GM23338 (cell line): ENCODE measurements at regions not wholly inside any gene's neighbourhood (a gene's known extent, or its start where the extent isn't known, plus 50 kb on each side); places are given as distances from the start of the nearest gene placed in this dataset.

Source experiments
- ATAC-seq: fragments of 200-7000 bp; cut with Tn5 transposase; 3 replicates; pipeline ENCODE4 v1.9.1; 2020
- DNase-seq: peaks from one replicate; pipeline ENCODE4 v3.0.0-alpha.2; 2015; ENCODE audit warnings: low spot score
- H2AFZ ChIP-seq: fragments of 200-600 bp; sonication (generic); 2 replicates; pipeline ENCODE4 v1.8.0; 2016; ENCODE audit warnings: antibody characterized with exemption, mild to moderate bottlenecking, moderate library complexity
- H3F3A ChIP-seq: fragments of 200-600 bp; sonication (generic); replicated peaks from 2 replicates; pipeline ENCODE4 v1.8.0; 2017; ENCODE audit warnings: antibody characterized with exemption, mixed run types, low read depth
- H3K27ac ChIP-seq: fragments of 200-600 bp; sonication (generic); 2 replicates; pipeline ENCODE4 v1.6.1; 2016; ENCODE audit warnings: low read depth
- H3K27me3 ChIP-seq: fragments of 200-600 bp; sonication (generic); 2 replicates; pipeline ENCODE4 v1.8.0; 2016; ENCODE audit warnings: mild to moderate bottlenecking, mixed run types, moderate library complexity; ENCODE audit not compliant: insufficient read depth
- H3K36me3 ChIP-seq: fragments of 200-600 bp; sonication (generic); 2 replicates; pipeline ENCODE4 v1.8.0; 2016; ENCODE audit warnings: mild to moderate bottlenecking; ENCODE audit not compliant: insufficient read depth
- H3K4me1 ChIP-seq: fragments of 200-600 bp; sonication (generic); 2 replicates; pipeline ENCODE4 v1.8.0; 2016; ENCODE audit warnings: mild to moderate bottlenecking, moderate library complexity; ENCODE audit not compliant: insufficient read depth
- H3K4me2 ChIP-seq: fragments of 200-600 bp; sonication (generic); 2 replicates; pipeline ENCODE4 v1.7.1; 2017; ENCODE audit warnings: mixed run types
- H3K4me3 ChIP-seq: fragments of 200-600 bp; sonication (generic); 2 replicates; pipeline ENCODE4 v1.6.1; 2016; ENCODE audit warnings: mixed run types
- H3K79me2 ChIP-seq: fragments of 200-600 bp; sonication (generic); replicated peaks from 2 replicates; pipeline ENCODE4 v1.8.0; 2017; ENCODE audit warnings: mild to moderate bottlenecking; ENCODE audit not compliant: insufficient read depth
- H3K9me2 ChIP-seq: fragments of 200-600 bp; sonication (generic); 2 replicates; pipeline ENCODE4 v1.8.0; 2017; ENCODE audit not compliant: insufficient read depth
- H4K20me1 ChIP-seq: fragments of 200-600 bp; sonication (generic); replicated peaks from 2 replicates; pipeline ENCODE4 v1.8.0; 2017; ENCODE audit warnings: mild to moderate bottlenecking; ENCODE audit not compliant: insufficient read depth
- H3K27ac Mint-ChIP-seq: 2 replicates; pipeline ENCODE4 v1.8.0; 2020; ENCODE audit warnings: inconsistent platforms, mild to moderate bottlenecking, moderate library complexity, mixed read lengths
- H3K27me3 Mint-ChIP-seq: 3 replicates; pipeline ENCODE4 v1.8.0; 2022; ENCODE audit warnings: low read depth, mild to moderate bottlenecking, moderate library complexity, mixed read lengths, inconsistent platforms; ENCODE audit not compliant: insufficient read depth, poor library complexity
- H3K36me3 Mint-ChIP-seq: 3 replicates; pipeline ENCODE4 v1.8.0; 2021; ENCODE audit warnings: low read depth, mild to moderate bottlenecking, inconsistent platforms, moderate library complexity, mixed read lengths
- H3K4me1 Mint-ChIP-seq: 3 replicates; pipeline ENCODE4 v1.8.0; 2020; ENCODE audit warnings: mild to moderate bottlenecking, inconsistent platforms, mixed read lengths
- H3K4me3 Mint-ChIP-seq: 3 replicates; pipeline ENCODE4 v1.8.0; 2021; ENCODE audit warnings: moderate library complexity, mild to moderate bottlenecking, inconsistent platforms, mixed read lengths
- H3K9me3 Mint-ChIP-seq: 3 replicates; pipeline ENCODE4 v1.8.0; 2020; ENCODE audit warnings: moderate library complexity, mild to moderate bottlenecking, inconsistent platforms, mixed read lengths
- ETS1 ChIP-seq: IDR thresholded peaks from 2 replicates; pipeline ENCODE4 v1.6.1; 2016; ENCODE audit warnings: antibody characterized with exemption
- EZH2 ChIP-seq: fragments of 200-600 bp; sonication (generic); IDR thresholded peaks from one replicate; pipeline ENCODE4 v1.8.0; 2017; ENCODE audit warnings: antibody characterized with exemption, mild to moderate bottlenecking, low read depth; ENCODE audit not compliant: unreplicated experiment
- NANOG ChIP-seq: IDR thresholded peaks from 2 replicates; pipeline ENCODE4 v1.6.1; 2016; ENCODE audit warnings: antibody characterized with exemption, borderline replicate concordance
- POLR2AphosphoS5 ChIP-seq: IDR thresholded peaks from 2 replicates; pipeline ENCODE4 v1.6.1; 2016; ENCODE audit warnings: antibody characterized with exemption, low read depth
- REST ChIP-seq: IDR thresholded peaks from one replicate; pipeline ENCODE4 v1.6.1; 2018; ENCODE audit warnings: antibody characterized with exemption; ENCODE audit not compliant: unreplicated experiment
- STAT1 ChIP-seq: IDR thresholded peaks from one replicate; pipeline ENCODE4 v1.6.1; 2016; ENCODE audit warnings: antibody characterized with exemption; ENCODE audit not compliant: unreplicated experiment
- ZNF114 ChIP-seq: fragments of 250-450 bp; sonication (Bioruptor Pico); IDR thresholded peaks from 2 replicates; pipeline ENCODE4 v1.5.0; 2020; ENCODE audit warnings: mild to moderate bottlenecking, moderate library complexity
- ZNF462 ChIP-seq: fragments of 250-450 bp; sonication (Bioruptor Pico); IDR thresholded peaks from 2 replicates; pipeline ENCODE4 v1.5.0; 2020; ENCODE audit warnings: mild to moderate bottlenecking, moderate library complexity

- no peak for DNase-seq
- Histone ChIP-seq H2AFZ (no peak overlapping the region), H3F3A (no peaks in the 10 kb centered on the region), H3K36me3 (no peaks in the 10 kb centered on the region), H3K4me2 (no peak overlapping the region), H3K9me2 (no peaks in the 10 kb centered on the region), H3K27me3 (no peaks in the 10 kb centered on the region), H3K4me3 (no peak overlapping the region), H3K4me1 (no peaks in the 10 kb centered on the region), H3K27ac (no peak overlapping the region), H4K20me1 (no peaks in the 10 kb centered on the region), H3K79me2 (no peaks in the 10 kb centered on the region)
- Mint-ChIP-seq H3K9me3 (no peaks in the 10 kb centered on the region), H3K4me1 (no peaks in the 10 kb centered on the region), H3K4me3 (no peak overlapping the region), H3K27me3 (peaks cover 1% of the 10 kb centered on the region), H3K27ac (0 out of 2 replicates have a peak overlapping the region, but pooled peaks have one; percentile 43), H3K36me3 (no peaks in the 10 kb centered on the region)
- no peak for ATAC-seq
- no peak for TF ChIP-seq ETS1
- no peak for TF ChIP-seq ZNF462 (CRISPR knock-in tag)
Observed at GRCh38 chr6:77292564-77293546, 170.4 kb downstream of the HTR1B start.

- Mint-ChIP-seq H3K27me3 (peaks cover 1% of the 10 kb centered on the region), H3K9me3 (no peaks in the 10 kb centered on the region), H3K36me3 (no peaks in the 10 kb centered on the region), H3K4me1 (no peaks in the 10 kb centered on the region), H3K27ac (no peak overlapping the region), H3K4me3 (no peak overlapping the region)
- Histone ChIP-seq H3K27ac (no peak overlapping the region), H2AFZ (no peak overlapping the region), H3K79me2 (no peaks in the 10 kb centered on the region), H3K4me2 (no peak overlapping the region), H3K4me3 (no peak overlapping the region), H4K20me1 (no peaks in the 10 kb centered on the region), H3K27me3 (no peaks in the 10 kb centered on the region), H3K36me3 (no peaks in the 10 kb centered on the region), H3K9me2 (no peaks in the 10 kb centered on the region), H3K4me1 (no peaks in the 10 kb centered on the region), H3F3A (no peaks in the 10 kb centered on the region)
- ATAC-seq (no peak), DNase-seq (no peak)
- TF ChIP-seq ZNF114 (CRISPR knock-in tag), result no peak
- TF ChIP-seq STAT1, result no peak
- TF ChIP-seq POLR2AphosphoS5, result no peak
- no peak for TF ChIP-seq EZH2
- no peak for TF ChIP-seq REST
- TF ChIP-seq ETS1, result no peak
- no peak for TF ChIP-seq NANOG
Observed at GRCh38 chr6:77290798-77291197, 172.5 kb downstream of the HTR1B start.
